H1 (cell line): ENCODE measurements at regions not wholly inside any gene's neighbourhood (a gene's known extent, or its start where the extent isn't known, plus 50 kb on each side); places are given as distances from the start of the nearest gene placed in this dataset.

Experiments
- BACH1 ChIP-seq: IDR thresholded peaks from 2 replicates; pipeline ENCODE4 v1.6.1; 2012; ENCODE audit warnings: low read length, improper control_type of control experiment
- CHD7 ChIP-seq: fragments of 300-600 bp; sonication (generic); IDR thresholded peaks from 2 replicates; pipeline ENCODE4 v1.7.1; 2012; ENCODE audit warnings: low read length, moderate library complexity, mild to moderate bottlenecking, inconsistent platforms; ENCODE audit not compliant: insufficient replicate concordance
- SP4 ChIP-seq: IDR thresholded peaks from 2 replicates; pipeline ENCODE4 v1.6.1; 2012; ENCODE audit warnings: low read length, inconsistent platforms
- TAF1 ChIP-seq: IDR thresholded peaks from 2 replicates; pipeline ENCODE4 v1.6.1; 2011; ENCODE audit warnings: mild to moderate bottlenecking, low read depth, low read length
- TBP ChIP-seq: IDR thresholded peaks from 2 replicates; pipeline ENCODE4 v1.6.1; 2011; ENCODE audit warnings: low read depth, low read length, improper control_type of control experiment

GRCh38 chr4:53863158-53863557 lies 201.2 kb downstream of the CHIC2 start (continued):
- TF ChIP-seq CHD7 (no peak), TAF1 (no peak), TBP (no peak), BACH1 (no peak), SP4 (no peak)
